CD14-positive monocyte (primary cell): ENCODE measurements at regions not wholly inside any gene's neighbourhood (a gene's known extent, or its start where the extent isn't known, plus 50 kb on each side); places are given as distances from the start of the nearest gene placed in this dataset.
A peak's percentile ranks its signal among the peaks of the same experiment; 100 is the strongest.

Experiments used
- DNase-seq, 3 donors: peaks; one replicate each; pipeline ENCODE4 v3.0.0-alpha.2; 2011 to 2022
- H2AFZ ChIP-seq: 2 replicates; pipeline ENCODE4 v1.6.0; 2012; ENCODE audit warnings: mild to moderate bottlenecking, low read depth, low read length, inconsistent platforms; ENCODE audit not compliant: insufficient read depth, poor library complexity, severe bottlenecking
- H3K27ac ChIP-seq, 2 donors: 1 replicate in 1 of 2; 2 replicates in 1 of 2; pipeline ENCODE4 v1.5.1; 2012 to 2013; ENCODE audit warnings: low read length in 2 of 2, control low read depth in 1 of 2, inconsistent platforms in 1 of 2, low read depth in 1 of 2, mild to moderate bottlenecking in 1 of 2
- H3K27me3 ChIP-seq, 2 donors: one replicate each; pipeline versions ENCODE4 v1.6.0 to v1.6.1; 2011 to 2013; ENCODE audit warnings: low read length in 2 of 2; ENCODE audit not compliant: control insufficient read depth in 2 of 2, insufficient read depth in 2 of 2
- H3K36me3 ChIP-seq, 2 donors: replicated peaks in 1 of 2; 1 replicate in 1 of 2; 2 replicates in 1 of 2; pipeline versions ENCODE4 v1.5.1 to v1.6.1; 2012 to 2013; ENCODE audit warnings: low read length in 2 of 2, control low read depth in 1 of 2, inconsistent platforms in 1 of 2, mild to moderate bottlenecking in 1 of 2; ENCODE audit not compliant: insufficient read depth in 2 of 2, control insufficient read depth in 1 of 2
- H3K4me1 ChIP-seq, 2 donors: 1 replicate in 1 of 2; 2 replicates in 1 of 2; pipeline versions ENCODE4 v1.5.1 to v1.6.1; 2012 to 2013; ENCODE audit warnings: low read length in 2 of 2, control low read depth in 1 of 2, inconsistent platforms in 1 of 2, mild to moderate bottlenecking in 1 of 2, moderate library complexity in 1 of 2; ENCODE audit not compliant: insufficient read depth in 2 of 2, control insufficient read depth in 1 of 2
- H3K4me2 ChIP-seq: replicated peaks from 2 replicates; pipeline ENCODE3; 2012; ENCODE audit warnings: low read length, moderate library complexity, mild to moderate bottlenecking; ENCODE audit not compliant: poor library complexity, severe bottlenecking; ENCODE audit errors: extremely low read depth
- H3K4me3 ChIP-seq, 3 experiments: fragments of 200-600 bp in 1 of 3; sonication (generic) in 1 of 3; replicated peaks in 1 of 3; 1 replicate in 2 of 3; 2 replicates in 1 of 3; pipeline ENCODE4 v1.5.1; 2011 to 2013; ENCODE audit warnings: low read length in 3 of 3, mild to moderate bottlenecking in 3 of 3, control low read depth in 2 of 3, low read depth in 2 of 3, inconsistent platforms in 1 of 3, moderate library complexity in 1 of 3
- H3K79me2 ChIP-seq: 2 replicates; pipeline ENCODE4 v1.6.0; 2012; ENCODE audit warnings: mild to moderate bottlenecking, control low read depth, inconsistent platforms, low read length, moderate library complexity; ENCODE audit not compliant: insufficient read depth
- H3K9ac ChIP-seq: 2 replicates; pipeline ENCODE4 v1.6.0; 2017; ENCODE audit warnings: low read length, mild to moderate bottlenecking; ENCODE audit not compliant: insufficient read depth, poor library complexity, severe bottlenecking
- H3K9me3 ChIP-seq, 2 donors: replicated peaks in 1 of 2; 1 replicate in 1 of 2; 2 replicates in 1 of 2; pipeline versions ENCODE4 v1.5.1 to v1.6.1; 2012 to 2013; ENCODE audit warnings: low read length in 2 of 2, control low read depth in 1 of 2; ENCODE audit not compliant: control insufficient read depth in 1 of 2, insufficient read depth in 1 of 2
- H4K20me1 ChIP-seq: 2 replicates; pipeline ENCODE4 v1.6.0; 2012; ENCODE audit warnings: mild to moderate bottlenecking, low read length, control low read depth, moderate library complexity; ENCODE audit not compliant: insufficient read depth
- H3K27ac Mint-ChIP-seq, 7 donors: one replicate each; pipeline ENCODE4 v1.8.0; 2020; ENCODE audit warnings: mild to moderate bottlenecking in 7 of 7, mixed read lengths in 7 of 7, moderate library complexity in 6 of 7, inconsistent platforms in 2 of 7
- H3K27me3 Mint-ChIP-seq, 3 donors: one replicate each; pipeline ENCODE4 v1.8.0; 2021 to 2022; ENCODE audit warnings: low read depth in 3 of 3, mild to moderate bottlenecking in 3 of 3, mixed read lengths in 3 of 3, moderate library complexity in 3 of 3, inconsistent platforms in 1 of 3
- H3K36me3 Mint-ChIP-seq, 2 donors: one replicate each; pipeline ENCODE4 v1.8.0; 2020; ENCODE audit warnings: mixed read lengths in 2 of 2, inconsistent platforms in 1 of 2, mild to moderate bottlenecking in 1 of 2
- H3K4me1 Mint-ChIP-seq: one replicate; pipeline ENCODE4 v1.8.0; 2020; ENCODE audit warnings: mild to moderate bottlenecking, mixed read lengths
- H3K4me3 Mint-ChIP-seq, 2 donors: one replicate each; pipeline ENCODE4 v1.8.0; 2020; ENCODE audit warnings: mild to moderate bottlenecking in 2 of 2, mixed read lengths in 2 of 2, moderate library complexity in 1 of 2
- H3K9me3 Mint-ChIP-seq, 7 donors: one replicate each; pipeline ENCODE4 v1.8.0; 2020 to 2022; ENCODE audit warnings: mixed read lengths in 7 of 7, mild to moderate bottlenecking in 6 of 7, moderate library complexity in 6 of 7, inconsistent platforms in 2 of 7
- WGBS: methylation state at CpG from one replicate; pipeline ENCODE4 v1.1.5; 2013; ENCODE audit warnings: missing lambda C conversion rate; ENCODE audit not compliant: insufficient coverage; 5-methylcytosine and 5-hydroxymethylcytosine counted together
- intact Hi-C, 2 donors: fragments of 100-400 bp; cut with micrococcal nuclease; formaldehyde crosslinking; loops; one replicate each; pipeline versions ENCODE4 v1.15.0 to v1.15.1; 2023
- TF ChIP-seq, protein P1 (sequence below): fragments of 200-600 bp; IDR thresholded peaks from one replicate; pipeline ENCODE4 v1.8.0; 2022; ENCODE audit warnings: antibody characterized with exemption, mild to moderate bottlenecking

DNA sequence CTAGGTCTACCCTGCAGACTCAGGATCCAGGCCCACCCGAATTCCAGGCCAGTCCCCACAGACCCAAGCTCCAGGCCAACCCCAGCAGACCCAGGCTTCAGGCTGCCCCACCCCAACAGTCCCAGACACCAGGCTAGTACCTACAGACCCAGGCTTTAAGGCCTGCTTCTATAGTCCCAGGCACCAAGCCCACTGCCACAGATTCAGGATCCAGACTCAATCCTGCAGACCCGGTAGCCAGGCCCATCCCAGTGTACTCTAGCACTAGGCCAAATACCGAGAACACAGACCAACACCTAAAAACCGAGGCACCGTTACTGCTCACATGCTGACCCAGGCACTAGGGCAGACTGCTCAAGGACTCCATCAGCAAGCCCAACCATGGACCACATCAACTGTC, 862.3 kb downstream of the UQCRFS1 start:
- H3K36me3 ChIP-seq, result no peaks in the 10 kb centered on the region
- no peak overlapping the region for H3K9ac ChIP-seq
- intact Hi-C loops, result no loop called here
- no peak overlapping the region for H3K4me3 ChIP-seq
- 70% methylated on average over 5 of the region's 5 CpGs for WGBS
- Mint-ChIP-seq H3K4me3 (no peak overlapping the region), H3K27me3 (peaks cover 1 to 3% (median 2%) of the 10 kb centered on the region in 3 donors), H3K27ac (peak overlapping the region in 1 of 7 donors; percentile 14), H3K36me3 (no peaks in the 10 kb centered on the region), H3K4me1 (no peaks in the 10 kb centered on the region), H3K9me3 (peaks cover 8 to 27% (median 15%) of the 10 kb centered on the region in 7 donors)
- no peak overlapping the region for H3K4me2 ChIP-seq
- DNase-seq, result no peak
- no peak overlapping the region for H2AFZ ChIP-seq
- H4K20me1 ChIP-seq, result no peaks in the 10 kb centered on the region
- TF ChIP-seq, protein P1, sequence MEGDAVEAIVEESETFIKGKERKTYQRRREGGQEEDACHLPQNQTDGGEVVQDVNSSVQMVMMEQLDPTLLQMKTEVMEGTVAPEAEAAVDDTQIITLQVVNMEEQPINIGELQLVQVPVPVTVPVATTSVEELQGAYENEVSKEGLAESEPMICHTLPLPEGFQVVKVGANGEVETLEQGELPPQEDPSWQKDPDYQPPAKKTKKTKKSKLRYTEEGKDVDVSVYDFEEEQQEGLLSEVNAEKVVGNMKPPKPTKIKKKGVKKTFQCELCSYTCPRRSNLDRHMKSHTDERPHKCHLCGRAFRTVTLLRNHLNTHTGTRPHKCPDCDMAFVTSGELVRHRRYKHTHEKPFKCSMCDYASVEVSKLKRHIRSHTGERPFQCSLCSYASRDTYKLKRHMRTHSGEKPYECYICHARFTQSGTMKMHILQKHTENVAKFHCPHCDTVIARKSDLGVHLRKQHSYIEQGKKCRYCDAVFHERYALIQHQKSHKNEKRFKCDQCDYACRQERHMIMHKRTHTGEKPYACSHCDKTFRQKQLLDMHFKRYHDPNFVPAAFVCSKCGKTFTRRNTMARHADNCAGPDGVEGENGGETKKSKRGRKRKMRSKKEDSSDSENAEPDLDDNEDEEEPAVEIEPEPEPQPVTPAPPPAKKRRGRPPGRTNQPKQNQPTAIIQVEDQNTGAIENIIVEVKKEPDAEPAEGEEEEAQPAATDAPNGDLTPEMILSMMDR, result no peak
- no peaks in the 10 kb centered on the region for H3K27me3 ChIP-seq
- peaks cover 6 to 23% of the 10 kb centered on the region in 2 donors for H3K9me3 ChIP-seq
- H3K27ac ChIP-seq, result no peak overlapping the region
- no peaks in the 10 kb centered on the region for H3K4me1 ChIP-seq
- H3K79me2 ChIP-seq, result no peaks in the 10 kb centered on the region

DNA sequence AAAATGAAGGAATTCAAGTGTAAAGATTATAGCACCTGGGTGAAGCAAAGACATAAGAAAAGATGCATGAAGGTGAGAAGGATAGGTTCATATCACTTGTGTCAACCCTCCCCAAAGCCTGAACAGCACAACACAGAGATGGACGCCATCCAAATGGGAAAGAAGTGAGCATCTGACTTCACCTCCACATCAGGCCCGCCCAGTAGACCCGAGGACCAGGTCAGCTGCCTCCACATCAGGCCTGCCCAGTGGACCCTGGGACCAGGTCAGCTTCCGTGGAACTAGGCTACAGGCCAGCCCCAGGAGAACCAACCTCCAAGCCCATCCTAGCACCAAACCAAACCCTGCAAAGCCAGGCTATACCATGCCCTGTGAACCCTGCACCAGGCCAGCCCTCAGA, 862.9 kb downstream of the UQCRFS1 start:
- Mint-ChIP-seq H3K4me3 (no peak overlapping the region), H3K27me3 (peaks cover 1 to 3% (median 2%) of the 10 kb centered on the region in 3 donors), H3K4me1 (no peaks in the 10 kb centered on the region), H3K27ac (no peak overlapping the region), H3K9me3 (peaks cover 8 to 29% (median 15%) of the 10 kb centered on the region in 7 donors), H3K36me3 (no peaks in the 10 kb centered on the region)
- no peak overlapping the region for H2AFZ ChIP-seq
- no peaks in the 10 kb centered on the region for H3K27me3 ChIP-seq
- no peak overlapping the region for H3K9ac ChIP-seq
- DNase-seq, result no peak
- H4K20me1 ChIP-seq, result no peaks in the 10 kb centered on the region
- no peaks in the 10 kb centered on the region for H3K4me1 ChIP-seq
- H3K4me2 ChIP-seq, result no peak overlapping the region
- no peak overlapping the region for H3K4me3 ChIP-seq
- H3K36me3 ChIP-seq, result no peaks in the 10 kb centered on the region
- 85% methylated on average over 4 of the region's 4 CpGs for WGBS
- TF ChIP-seq, protein P1, result no peak
- no peaks in the 10 kb centered on the region for H3K79me2 ChIP-seq
- H3K27ac ChIP-seq, result no peak overlapping the region
- intact Hi-C loops, result no loop called here
- peaks cover 6 to 23% of the 10 kb centered on the region in 2 donors for H3K9me3 ChIP-seq
